H9 (cell line): ENCODE measurements at regions not wholly inside any gene's neighbourhood (a gene's known extent, or its start where the extent isn't known, plus 50 kb on each side); places are given as distances from the start of the nearest gene placed in this dataset.

ENCODE experiments used
- DNase-seq: peaks from one replicate; pipeline ENCODE4 v3.0.0-alpha.2; 2017
- H2AFZ ChIP-seq: one replicate; pipeline ENCODE4 v1.6.1; 2013; ENCODE audit warnings: mild to moderate bottlenecking, low read length, control low read depth, moderate library complexity
- H2AK5ac ChIP-seq: 2 replicates; pipeline ENCODE4 v1.6.1; 2013; ENCODE audit warnings: low read length, control low read depth, mixed read lengths; ENCODE audit not compliant: insufficient read length
- H2BK120ac ChIP-seq: one replicate; pipeline ENCODE4 v1.6.1; 2013; ENCODE audit warnings: low read depth, mild to moderate bottlenecking, low read length, control low read depth, inconsistent platforms; ENCODE audit not compliant: poor library complexity, severe bottlenecking
- H2BK12ac ChIP-seq: 2 replicates; pipeline ENCODE4 v1.6.1; 2013; ENCODE audit warnings: low read length, control low read depth, mixed read lengths, low read depth; ENCODE audit not compliant: insufficient read length
- H2BK15ac ChIP-seq: 2 replicates; pipeline ENCODE4 v1.6.1; 2013; ENCODE audit warnings: low read depth, low read length, control low read depth
- H2BK20ac ChIP-seq: one replicate; pipeline ENCODE4 v1.6.1; 2013; ENCODE audit warnings: low read depth, mild to moderate bottlenecking, low read length, control low read depth, inconsistent platforms; ENCODE audit not compliant: poor library complexity, severe bottlenecking
- H2BK5ac ChIP-seq: 2 replicates; pipeline ENCODE4 v1.6.1; 2013; ENCODE audit warnings: low read length, control low read depth, mixed read lengths; ENCODE audit not compliant: insufficient read length
- H3K14ac ChIP-seq: 2 replicates; pipeline ENCODE4 v1.6.1; 2013; ENCODE audit warnings: low read length, control low read depth; ENCODE audit not compliant: insufficient read depth
- H3K18ac ChIP-seq: 2 replicates; pipeline ENCODE4 v1.6.1; 2013; ENCODE audit warnings: low read depth, mild to moderate bottlenecking, mixed read lengths, low read length, control low read depth; ENCODE audit not compliant: insufficient read length
- H3K23ac ChIP-seq: 2 replicates; pipeline ENCODE4 v1.6.1; 2013; ENCODE audit warnings: low read length, control low read depth, mixed read lengths, low read depth; ENCODE audit not compliant: insufficient read length
- H3K23me2 ChIP-seq: 2 replicates; pipeline ENCODE4 v1.6.1; 2013; ENCODE audit warnings: low read depth, mild to moderate bottlenecking, mixed read lengths, low read length, control low read depth; ENCODE audit not compliant: insufficient read length, poor library complexity, severe bottlenecking
- H3K27ac ChIP-seq: 2 replicates; pipeline ENCODE4 v1.5.1; 2013; ENCODE audit warnings: low read length, control low read depth, mixed read lengths, low read depth; ENCODE audit not compliant: insufficient read length
- H3K27me3 ChIP-seq: 2 replicates; pipeline ENCODE4 v1.6.1; 2013; ENCODE audit warnings: low read length, control low read depth, inconsistent platforms; ENCODE audit not compliant: insufficient read depth
- H3K4ac ChIP-seq: 2 replicates; pipeline ENCODE4 v1.6.1; 2013; ENCODE audit warnings: low read depth, mild to moderate bottlenecking, control low read depth, inconsistent platforms, low read length, moderate library complexity
- H3K4me1 ChIP-seq: 2 replicates; pipeline ENCODE4 v1.6.1; 2013; ENCODE audit warnings: low read length, control low read depth, inconsistent platforms; ENCODE audit not compliant: insufficient read depth
- H3K4me2 ChIP-seq: 2 replicates; pipeline ENCODE4 v1.6.1; 2013; ENCODE audit warnings: low read length, control low read depth, mixed read lengths; ENCODE audit not compliant: insufficient read length, insufficient read depth
- H3K56ac ChIP-seq: 2 replicates; pipeline ENCODE4 v1.6.1; 2013; ENCODE audit warnings: low read depth, mild to moderate bottlenecking, mixed read lengths, low read length, control low read depth; ENCODE audit not compliant: insufficient read length
- H3K79me1 ChIP-seq: 2 replicates; pipeline ENCODE4 v1.6.1; 2013; ENCODE audit warnings: low read depth, mild to moderate bottlenecking, moderate library complexity, low read length, control low read depth, inconsistent platforms; ENCODE audit not compliant: insufficient read depth, poor library complexity, severe bottlenecking
- H3K79me2 ChIP-seq: 2 replicates; pipeline ENCODE4 v1.6.1; 2013; ENCODE audit warnings: low read length, control low read depth, inconsistent platforms; ENCODE audit not compliant: insufficient read depth
- H3K9ac ChIP-seq: 2 replicates; pipeline ENCODE4 v1.6.1; 2013; ENCODE audit warnings: low read length, control low read depth, mixed read lengths; ENCODE audit not compliant: insufficient read length; ENCODE audit errors: extremely low read depth
- H3K9me3 ChIP-seq: one replicate; pipeline ENCODE4 v1.6.1; 2013; ENCODE audit warnings: low read depth, low read length, inconsistent platforms; ENCODE audit not compliant: control insufficient read depth
- H3T11ph ChIP-seq: one replicate; pipeline ENCODE4 v1.6.1; 2013; ENCODE audit warnings: mild to moderate bottlenecking, low read length, control low read depth, inconsistent platforms
- H4K20me1 ChIP-seq: one replicate; pipeline ENCODE4 v1.6.1; 2013; ENCODE audit not compliant: control insufficient read depth, insufficient read length, insufficient read depth
- H4K5ac ChIP-seq: 2 replicates; pipeline ENCODE4 v1.6.1; 2013; ENCODE audit warnings: low read depth, mild to moderate bottlenecking, mixed read lengths, low read length, control low read depth; ENCODE audit not compliant: insufficient read length
- H4K8ac ChIP-seq: replicated peaks from 2 replicates; pipeline ENCODE4 v1.6.1; 2013; ENCODE audit warnings: low read length, control low read depth, mixed read lengths, low read depth; ENCODE audit not compliant: insufficient read length
- H4K91ac ChIP-seq: 2 replicates; pipeline ENCODE4 v1.6.1; 2013; ENCODE audit warnings: low read depth, mild to moderate bottlenecking, moderate library complexity, mixed read lengths, low read length, control low read depth; ENCODE audit not compliant: insufficient read length
- H3K27ac Mint-ChIP-seq, 3 experiments: 2 replicates in 2 of 3; 3 replicates in 1 of 3; pipeline ENCODE4 v1.8.0; 2020 to 2021; ENCODE audit warnings: mixed read lengths in 3 of 3, mild to moderate bottlenecking in 1 of 3, moderate library complexity in 1 of 3
- H3K27me3 Mint-ChIP-seq: 2 replicates; pipeline ENCODE4 v1.8.0; 2021; ENCODE audit warnings: low read depth, mild to moderate bottlenecking, moderate library complexity, mixed read lengths
- H3K36me3 Mint-ChIP-seq, 3 experiments: 2 replicates in 2 of 3; 3 replicates in 1 of 3; pipeline ENCODE4 v1.8.0; 2020 to 2021; ENCODE audit warnings: low read depth in 3 of 3, mixed read lengths in 3 of 3; ENCODE audit not compliant: insufficient read depth in 1 of 3
- H3K4me1 Mint-ChIP-seq, 2 experiments: 2 replicates each; pipeline ENCODE4 v1.8.0; 2020; ENCODE audit warnings: mixed read lengths in 2 of 2
- H3K4me3 Mint-ChIP-seq, 2 experiments: 2 replicates in 1 of 2; 3 replicates in 1 of 2; pipeline ENCODE4 v1.8.0; 2020 to 2021; ENCODE audit warnings: mild to moderate bottlenecking in 2 of 2, mixed read lengths in 2 of 2, moderate library complexity in 1 of 2
- H3K9me3 Mint-ChIP-seq, 2 experiments: 2 replicates in 1 of 2; 3 replicates in 1 of 2; pipeline ENCODE4 v1.8.0; 2020; ENCODE audit warnings: mild to moderate bottlenecking in 2 of 2, mixed read lengths in 2 of 2, moderate library complexity in 1 of 2
- CTCF ChIP-seq: fragments of 200-600 bp; sonication (generic); conservative IDR thresholded peaks from 3 replicates; pipeline ENCODE4 v1.8.0; 2021; ENCODE audit warnings: antibody characterized with exemption, mild to moderate bottlenecking
- WGBS: extraction: QIAGEN DNeasy Blood & Tissue Kit; methylation state at CpG from one replicate; pipeline ENCODE4 v1.1.7; 2013; ENCODE audit warnings: missing lambda C conversion rate, low lambda C conversion rate, mixed read lengths; ENCODE audit not compliant: insufficient read length; ENCODE audit errors: extremely low coverage; 5-methylcytosine and 5-hydroxymethylcytosine counted together

- H3K36me3 Mint-ChIP-seq = peaks cover 0 to 2% (median 0%) of the 10 kb centered on the region in 3 experiments; a peak in 2 of 7 replicates
- H3K9me3 ChIP-seq = no peaks in the 10 kb centered on the region
- DNase-seq = no peak
- H3K4me1 Mint-ChIP-seq = no peaks in the 10 kb centered on the region
- no peak overlapping the region for H3K23ac ChIP-seq
- H4K5ac ChIP-seq = no peak overlapping the region
- no peak overlapping the region for H2BK20ac ChIP-seq
- peaks cover 4% of the 10 kb centered on the region; the same call in 1 of the 2 replicates for H3K27me3 Mint-ChIP-seq
- H2BK5ac ChIP-seq = no peak overlapping the region
- TF ChIP-seq CTCF = no peak
- H2BK15ac ChIP-seq = no peak overlapping the region
- no peak overlapping the region for H3K14ac ChIP-seq
- no peak overlapping the region for H3K4me2 ChIP-seq
- H3K9ac ChIP-seq = no peak overlapping the region
- H3K27ac ChIP-seq = no peak overlapping the region
- H3K79me2 ChIP-seq = no peaks in the 10 kb centered on the region
- H3K9me3 Mint-ChIP-seq = peaks cover 3 to 4% of the 10 kb centered on the region in 2 experiments; a peak in 3 of 5 replicates
- no peaks in the 10 kb centered on the region for H3K79me1 ChIP-seq
- no peaks in the 10 kb centered on the region; the same call in 1 of the 2 replicates for H3K27me3 ChIP-seq
- H3K18ac ChIP-seq = no peak overlapping the region
- H2BK120ac ChIP-seq = no peak overlapping the region
- no peaks in the 10 kb centered on the region for H4K20me1 ChIP-seq
- no peak overlapping the region for H4K8ac ChIP-seq
- no peak overlapping the region for H2AK5ac ChIP-seq
- no peak overlapping the region for H4K91ac ChIP-seq
- H3K4me1 ChIP-seq = no peaks in the 10 kb centered on the region
- no peak overlapping the region for H3K4me3 Mint-ChIP-seq
- WGBS = no CpG with 5 or more reads among the region's 19 CpGs
- no peak overlapping the region for H3T11ph ChIP-seq
- no peaks in the 10 kb centered on the region for H3K23me2 ChIP-seq
- H2AFZ ChIP-seq = no peak overlapping the region
- no peak overlapping the region for H2BK12ac ChIP-seq
- H3K56ac ChIP-seq = no peak overlapping the region
- H3K27ac Mint-ChIP-seq = no peak overlapping the region
- no peak overlapping the region for H3K4ac ChIP-seq
Observed at GRCh38 chr6:3535776-3536435, 79.1 kb upstream of the SLC22A23 start.
